Calu3 (cell line): ENCODE measurements at regions not wholly inside any gene's neighbourhood (a gene's known extent, or its start where the extent isn't known, plus 50 kb on each side); places are given as distances from the start of the nearest gene placed in this dataset.

ENCODE experiments used
- BruUV-seq: library from RNA; stranded (reverse); fragments of 400-500 nt; replicated peaks from 2 replicates; lab custom pipeline; 2021; lab: Mats Ljungman, UMichigan
- CTCF ChIA-PET: fragments of 300-600 bp; sonication (Branson Sonifier 250); formaldehyde crosslinking; loops from one replicate; lab custom pipeline; 2022; ENCODE audit warnings: antibody characterized with exemption; lab: Charles Lee
- DNase-seq: peaks from one replicate; pipeline ENCODE4 v3.0.0; 2022
- H3K27ac Mint-ChIP-seq: one replicate; pipeline ENCODE4 v1.8.0; 2022; ENCODE audit warnings: mixed read lengths; ENCODE audit not compliant: unreplicated experiment
- H3K27me3 Mint-ChIP-seq: one replicate; pipeline ENCODE4 v1.8.0; 2022; ENCODE audit warnings: mixed read lengths; ENCODE audit not compliant: unreplicated experiment
- H3K36me3 Mint-ChIP-seq: one replicate; pipeline ENCODE4 v1.8.0; 2022; ENCODE audit warnings: mild to moderate bottlenecking, moderate library complexity, mixed read lengths; ENCODE audit not compliant: insufficient read depth, unreplicated experiment
- H3K4me1 Mint-ChIP-seq: one replicate; pipeline ENCODE4 v1.8.0; 2022; ENCODE audit warnings: mild to moderate bottlenecking, low read depth, mixed read lengths; ENCODE audit not compliant: unreplicated experiment
- H3K4me3 Mint-ChIP-seq: one replicate; pipeline ENCODE4 v1.8.0; 2022; ENCODE audit warnings: mild to moderate bottlenecking, low read depth, moderate library complexity, mixed read lengths; ENCODE audit not compliant: unreplicated experiment
- H3K9me3 Mint-ChIP-seq: one replicate; pipeline ENCODE4 v1.8.0; 2022; ENCODE audit warnings: low read depth, mixed read lengths; ENCODE audit not compliant: unreplicated experiment
- CTCF ChIP-seq: fragments of 200-600 bp; IDR thresholded peaks from one replicate; pipeline ENCODE4 v1.8.0; 2022; ENCODE audit warnings: antibody characterized with exemption; ENCODE audit not compliant: unreplicated experiment
- intact Hi-C: fragments of 100-400 bp; cut with micrococcal nuclease; formaldehyde crosslinking; loops from one replicate; pipeline ENCODE4 v1.10.0; 2022; ENCODE audit not compliant: unreplicated experiment

GRCh38 chr12:82182601-82183190, 175.5 kb downstream of the CCDC59 start:
- intact Hi-C loops, result loop anchor here (5.0 kb wide), 3 partner anchors 135 to 240 kb away; no protein-coding TSS in a partner anchor

GRCh38 chr12:82176761-82177490, 181.3 kb downstream of the CCDC59 start:
- peaks cover 17% of the 10 kb centered on the region for H3K4me1 Mint-ChIP-seq
- H3K36me3 Mint-ChIP-seq, result no peaks in the 10 kb centered on the region
- DNase-seq, result no peak
- no peak for TF ChIP-seq CTCF
- no TSS peak for BruUV-seq
- no peaks in the 10 kb centered on the region for H3K9me3 Mint-ChIP-seq
- H3K27me3 Mint-ChIP-seq, result no peaks in the 10 kb centered on the region
- CTCF ChIA-PET, result interaction anchor here (0.7 kb wide), 1 partner anchor 140 kb away, joined by 3 read pairs; no protein-coding TSS in a partner anchor
- intact Hi-C loops, result loop anchor here (5.0 kb wide), 2 partner anchors 80 to 525 kb away; no protein-coding TSS in a partner anchor
- no peak overlapping the region for H3K4me3 Mint-ChIP-seq
- no peak overlapping the region for H3K27ac Mint-ChIP-seq

More at GRCh38 chr12:82182601-82183190, 175.5 kb downstream of the CCDC59 start:
- H3K27me3 Mint-ChIP-seq, result no peaks in the 10 kb centered on the region
- peak overlapping the region; percentile 81 for H3K27ac Mint-ChIP-seq
- DNase-seq, result peak; percentile 61
- CTCF ChIA-PET, result interaction anchor here (1.3 kb wide), 1 partner anchor 594 kb away, joined by 3 read pairs; no protein-coding TSS in a partner anchor
- BruUV-seq, result no TSS peak
- H3K4me3 Mint-ChIP-seq, result no peak overlapping the region
- no peak for TF ChIP-seq CTCF
- no peaks in the 10 kb centered on the region for H3K9me3 Mint-ChIP-seq
- H3K4me1 Mint-ChIP-seq, result peaks cover 25% of the 10 kb centered on the region
- no peaks in the 10 kb centered on the region for H3K36me3 Mint-ChIP-seq

GRCh38 chr12:82176026-82176425, 182.2 kb downstream of the CCDC59 start:
- Mint-ChIP-seq H3K27ac (no peak overlapping the region), H3K4me1 (peaks cover 13% of the 10 kb centered on the region), H3K36me3 (no peaks in the 10 kb centered on the region), H3K9me3 (no peaks in the 10 kb centered on the region), H3K27me3 (no peaks in the 10 kb centered on the region), H3K4me3 (no peak overlapping the region)
- no peak for TF ChIP-seq CTCF
- DNase-seq, result no peak
- intact Hi-C loops, result loop anchor here (5.0 kb wide), 2 partner anchors 79 to 524 kb away; no protein-coding TSS in a partner anchor
- CTCF ChIA-PET, result no interaction called here
- no TSS peak for BruUV-seq

- CTCF ChIA-PET, result interaction anchor here (0.6 kb wide), 1 partner anchor 117 kb away, joined by 3 read pairs; no protein-coding TSS in a partner anchor
- intact Hi-C loops, result loop anchor here (5.0 kb wide), 2 partner anchors 78 to 523 kb away; no protein-coding TSS in a partner anchor
- BruUV-seq, result no TSS peak
Measured at GRCh38 chr12:82174936-82175335, 183.3 kb downstream of the CCDC59 start.

More at GRCh38 chr12:82174936-82175335, 183.3 kb downstream of the CCDC59 start:
- H3K9me3 Mint-ChIP-seq, result no peaks in the 10 kb centered on the region
- no peak overlapping the region for H3K27ac Mint-ChIP-seq
- no peak for TF ChIP-seq CTCF
- H3K4me3 Mint-ChIP-seq, result no peak overlapping the region
- no peaks in the 10 kb centered on the region for H3K36me3 Mint-ChIP-seq
- no peaks in the 10 kb centered on the region for H3K27me3 Mint-ChIP-seq
- DNase-seq, result peak; percentile 28
- H3K4me1 Mint-ChIP-seq, result peaks cover 13% of the 10 kb centered on the region
